ENCODE measurements at regions not wholly inside any gene's neighbourhood (a gene's known extent, or its start where the extent isn't known, plus 50 kb on each side); places are given as distances from the start of the nearest gene placed in this dataset.

DNA sequence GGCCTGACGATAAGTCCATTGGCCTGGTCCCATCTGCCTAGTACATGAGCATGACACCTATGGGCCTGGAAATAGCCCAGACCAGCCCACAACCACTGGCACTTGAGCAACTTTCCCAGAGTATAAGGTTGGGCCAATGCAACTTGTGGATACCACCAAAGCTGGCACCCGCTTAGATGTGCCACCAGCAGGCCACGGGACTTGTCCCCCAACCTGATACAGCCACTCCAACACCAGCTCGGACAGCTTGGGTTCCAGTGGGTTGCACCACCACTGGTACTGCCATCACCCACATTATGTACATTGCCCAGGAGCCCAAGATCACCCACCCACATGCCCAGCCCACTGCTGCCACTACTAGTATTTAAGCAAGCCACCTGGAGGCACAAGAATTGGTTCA lies 381.2 kb downstream of the GBE1 start:
- no peak for TF ChIP-seq GABPA (IDR thresholded peaks at IDR 0.05 in 1 of 2, conservative IDR thresholded peaks at IDR 0.05 in 1 of 2)
- TF ChIP-seq CTCF (IDR thresholded peaks at IDR 0.05; ENCODE audit: low read depth, low read length, missing input control) = no peak
- no peak for TF ChIP-seq TAF1 (conservative IDR thresholded peaks at IDR 0.05)
- TF ChIP-seq REST (IDR thresholded peaks at IDR 0.05) = no peak
- no peak for TF ChIP-seq ATF3 (IDR thresholded peaks at IDR 0.05)
- no peak for TF ChIP-seq HNF4G (IDR thresholded peaks at IDR 0.05)
- TF ChIP-seq MAX (IDR thresholded peaks at IDR 0.05) = no peak
- TF ChIP-seq EGR1 (IDR thresholded peaks at IDR 0.05; ENCODE audit: low read depth in 2 of 2) = no peak
